CD4-positive, alpha-beta T cell (primary cell): ENCODE measurements at regions not wholly inside any gene's neighbourhood (a gene's known extent, or its start where the extent isn't known, plus 50 kb on each side); places are given as distances from the start of the nearest gene placed in this dataset.
A peak's percentile ranks its signal among the peaks of the same experiment; 100 is the strongest.
"Not testable (repeated sequence)": the region's sequence is repeated elsewhere in the genome, so short reads cannot be mapped to it uniquely, and the experiment has no call there.

ENCODE experiments used
- ATAC-seq: fragments of 200-7000 bp; cut with Tn5 transposase; one replicate; pipeline ENCODE4 v1.10.0; 2022; ENCODE audit warnings: mild to moderate bottlenecking; ENCODE audit not compliant: poor library complexity
- CTCF ChIA-PET: fragments of 350-600 bp; sonication (Branson Sonifier 250); formaldehyde crosslinking; loops from one replicate; lab custom pipeline; 2021; ENCODE audit warnings: antibody characterized with exemption, inconsistent platforms; lab: Charles Lee
- POLR2A ChIA-PET: fragments of 350-600 bp; sonication (Branson Sonifier 250); formaldehyde crosslinking; loops from one replicate; lab custom pipeline; 2021; ENCODE audit warnings: antibody characterized with exemption, inconsistent platforms; lab: Charles Lee
- DNase-seq, 14 experiments: peaks; one replicate each; pipeline ENCODE4 v3.0.0-alpha.2; 2013 to 2020; ENCODE audit warnings: mixed read lengths in 2 of 14
- H3K27ac ChIP-seq, 2 donors: one replicate each; pipeline versions ENCODE4 v1.5.1 to v1.7.0; 2013; ENCODE audit warnings: low read length in 2 of 2, low read depth in 1 of 2, mild to moderate bottlenecking in 1 of 2
- H3K27me3 ChIP-seq, 2 experiments: 1 replicate in 1 of 2; 2 replicates in 1 of 2; pipeline versions ENCODE4 v1.6.1 to v1.7.0; 2013; ENCODE audit warnings: low read length in 2 of 2, control low read depth in 1 of 2, mild to moderate bottlenecking in 1 of 2, moderate library complexity in 1 of 2; ENCODE audit not compliant: insufficient read depth in 2 of 2, control insufficient read depth in 1 of 2
- H3K36me3 ChIP-seq: one replicate; pipeline ENCODE4 v1.6.1; 2013; ENCODE audit warnings: low read length, control low read depth; ENCODE audit not compliant: insufficient read depth
- H3K4me1 ChIP-seq: one replicate; pipeline ENCODE4 v1.6.1; 2013; ENCODE audit warnings: low read length, control low read depth; ENCODE audit not compliant: insufficient read depth
- H3K4me3 ChIP-seq: one replicate; pipeline ENCODE4 v1.5.1; 2013; ENCODE audit warnings: mild to moderate bottlenecking, low read length, moderate library complexity
- H3K9me3 ChIP-seq, 2 experiments: 1 replicate in 1 of 2; 2 replicates in 1 of 2; pipeline versions ENCODE4 v1.6.1 to v1.7.0; 2013; ENCODE audit warnings: low read length in 2 of 2, mild to moderate bottlenecking in 2 of 2, control low read depth in 1 of 2, moderate library complexity in 1 of 2; ENCODE audit not compliant: control insufficient read depth in 1 of 2, insufficient read depth in 1 of 2
- H3K27ac Mint-ChIP-seq: one replicate; pipeline ENCODE4 v1.8.0; 2020; ENCODE audit warnings: mixed read lengths
- H3K27me3 Mint-ChIP-seq: one replicate; pipeline ENCODE4 v1.8.0; 2021; ENCODE audit warnings: mixed read lengths
- H3K36me3 Mint-ChIP-seq: one replicate; pipeline ENCODE4 v1.8.0; 2021; ENCODE audit warnings: low read depth, mixed read lengths
- H3K4me1 Mint-ChIP-seq: one replicate; pipeline ENCODE4 v1.8.0; 2021; ENCODE audit warnings: low read depth, mixed read lengths
- H3K4me3 Mint-ChIP-seq: one replicate; pipeline ENCODE4 v1.8.0; 2020; ENCODE audit warnings: mild to moderate bottlenecking, mixed read lengths
- H3K9me3 Mint-ChIP-seq: one replicate; pipeline ENCODE4 v1.8.0; 2020; ENCODE audit warnings: mixed read lengths
- CTCF ChIP-seq: fragments of 200-600 bp; IDR thresholded peaks from one replicate; pipeline ENCODE4 v1.8.0; 2022; ENCODE audit warnings: antibody characterized with exemption, mild to moderate bottlenecking
- intact Hi-C, 2 experiments: fragments of 100-400 bp; cut with DNase I in 1 of 2; cut with micrococcal nuclease in 1 of 2; formaldehyde crosslinking; loops; one replicate each; pipeline versions ENCODE4 v1.15.1 to v1.9.0; 2023 to 2025; cut with DNase I, micrococcal nuclease

GRCh38 chr21:13980115-13980662 is 230.6 kb downstream of the LIPI start:
- CTCF ChIA-PET: not testable (repeated sequence)
- peak overlapping the region; percentile 31 for H3K4me3 ChIP-seq
- intact Hi-C loops: loop anchor here in 1 of 2 experiments (5.0 kb wide), 1 partner anchor 237 kb away; the partner anchor contains the start of gene RBM11

GRCh38 chr21:13979608-13980007 is 231.1 kb downstream of the LIPI start:
- CTCF ChIA-PET, H3K27ac ChIP-seq, POLR2A ChIA-PET, H3K9me3 ChIP-seq, H3K27me3 Mint-ChIP-seq, H3K27me3 ChIP-seq, H3K36me3 Mint-ChIP-seq, H3K4me1 ChIP-seq, H3K36me3 ChIP-seq, H3K9me3 Mint-ChIP-seq: not testable (repeated sequence)
- Mint-ChIP-seq H3K4me1 (peaks cover 10% of the 10 kb centered on the region), H3K4me3 (peak overlapping the region; percentile 93), H3K27ac (peak overlapping the region; percentile 74)
- H3K4me3 ChIP-seq: peak overlapping the region; percentile 31
- peak; percentile 24 for ATAC-seq
- DNase-seq: peak in 3 of 14 experiments; percentile 6 to 21 (median 8)
- intact Hi-C loops: loop anchor here in 1 of 2 experiments (5.0 kb wide), 1 partner anchor 238 kb away; the partner anchor contains the start of gene RBM11

More at GRCh38 chr21:13980115-13980662, 230.6 kb downstream of the LIPI start:
- ATAC-seq: peak; percentile 87
- H3K36me3 Mint-ChIP-seq, H3K9me3 ChIP-seq, H3K4me1 ChIP-seq, H3K27ac ChIP-seq, H3K27me3 Mint-ChIP-seq, POLR2A ChIA-PET, H3K36me3 ChIP-seq, H3K9me3 Mint-ChIP-seq, H3K27me3 ChIP-seq: not testable (repeated sequence)
- Mint-ChIP-seq H3K4me3 (peak overlapping the region; percentile 93), H3K27ac (peak overlapping the region; percentile 74), H3K4me1 (peaks cover 10% of the 10 kb centered on the region)
- peak; percentile 23 for TF ChIP-seq CTCF
- peak in 11 of 14 experiments; percentile 10 to 68 (median 59) for DNase-seq

- H3K4me1 ChIP-seq, H3K27me3 ChIP-seq, H3K27ac ChIP-seq, H3K4me3 Mint-ChIP-seq, H3K4me1 Mint-ChIP-seq, H3K36me3 Mint-ChIP-seq, H3K27me3 Mint-ChIP-seq, H3K36me3 ChIP-seq, H3K9me3 ChIP-seq, H3K9me3 Mint-ChIP-seq, ATAC-seq, CTCF ChIA-PET, H3K27ac Mint-ChIP-seq, DNase-seq, H3K4me3 ChIP-seq, POLR2A ChIA-PET, intact Hi-C loops: not testable (repeated sequence)
Measured at GRCh38 chr21:13974582-13974981, 236.2 kb downstream of the LIPI start.

DNA sequence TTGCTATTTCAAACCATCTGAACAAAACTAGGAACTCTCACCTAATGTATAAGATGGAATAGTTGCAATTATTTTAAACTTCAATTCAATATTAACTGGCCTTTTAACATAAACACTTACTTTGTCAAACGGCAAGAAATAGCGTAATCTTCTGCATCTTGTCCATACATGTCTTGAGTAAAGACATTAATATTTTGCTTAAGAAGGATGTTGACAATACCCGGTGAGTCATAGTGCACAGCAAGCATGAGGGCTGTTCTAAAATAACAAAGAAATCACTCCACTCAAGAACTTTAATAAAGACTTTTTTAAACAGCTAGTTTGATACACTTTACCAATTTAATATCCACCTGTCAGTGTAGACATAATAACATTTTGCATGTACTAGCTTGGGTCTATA is 240.9 kb downstream of the LIPI start:
- CTCF ChIA-PET, H3K27me3 Mint-ChIP-seq: not testable (repeated sequence)

GRCh38 chr21:13969002-13969401 is 241.8 kb downstream of the LIPI start:
- H3K36me3 ChIP-seq, POLR2A ChIA-PET, H3K27me3 ChIP-seq, CTCF ChIA-PET, ATAC-seq, H3K27me3 Mint-ChIP-seq, DNase-seq, H3K9me3 Mint-ChIP-seq, H3K36me3 Mint-ChIP-seq, H3K4me1 ChIP-seq, H3K4me3 ChIP-seq, H3K27ac Mint-ChIP-seq, H3K4me3 Mint-ChIP-seq, H3K9me3 ChIP-seq, H3K4me1 Mint-ChIP-seq, intact Hi-C loops, H3K27ac ChIP-seq: not testable (repeated sequence)

More for the DNA sequence above, 240.9 kb downstream of the LIPI start:
- H3K4me3 ChIP-seq, H3K36me3 ChIP-seq, H3K27ac ChIP-seq, H3K4me1 Mint-ChIP-seq, intact Hi-C loops, H3K4me3 Mint-ChIP-seq, H3K9me3 Mint-ChIP-seq, DNase-seq, H3K27ac Mint-ChIP-seq, H3K36me3 Mint-ChIP-seq, H3K9me3 ChIP-seq, ATAC-seq, H3K4me1 ChIP-seq, POLR2A ChIA-PET, H3K27me3 ChIP-seq: not testable (repeated sequence)

- H3K27ac Mint-ChIP-seq, H3K4me3 ChIP-seq, POLR2A ChIA-PET, DNase-seq, H3K4me3 Mint-ChIP-seq, H3K36me3 Mint-ChIP-seq, H3K9me3 Mint-ChIP-seq, CTCF ChIA-PET, H3K36me3 ChIP-seq, ATAC-seq, intact Hi-C loops, H3K4me1 ChIP-seq, H3K27ac ChIP-seq, H3K27me3 ChIP-seq, H3K9me3 ChIP-seq, H3K27me3 Mint-ChIP-seq, H3K4me1 Mint-ChIP-seq: not testable (repeated sequence)
Measured at GRCh38 chr21:13963259-13963658, 247.5 kb downstream of the LIPI start.
